ENCODE measurements at regions not wholly inside any gene's neighbourhood (a gene's known extent, or its start where the extent isn't known, plus 50 kb on each side); places are given as distances from the start of the nearest gene placed in this dataset.

DNA sequence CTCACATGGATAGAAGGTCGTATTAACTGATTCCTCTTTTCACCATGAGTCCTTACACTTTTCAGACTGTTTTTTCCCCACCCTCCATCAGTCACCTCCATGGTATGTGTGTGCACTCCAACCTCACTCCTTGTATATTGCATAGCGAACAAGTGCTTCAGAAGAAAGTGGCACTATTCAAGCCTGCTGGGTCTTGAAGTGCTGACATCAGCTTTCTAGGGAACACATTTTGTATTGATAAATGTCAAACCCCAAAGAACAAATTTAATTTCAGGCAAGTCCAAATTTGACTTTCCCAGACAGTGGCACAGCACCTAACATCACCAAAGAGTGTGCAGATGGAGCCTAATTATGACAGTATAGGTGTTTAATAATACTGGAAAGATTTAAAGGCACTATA lies 617.4 kb upstream of the STXBP6 start:
- TF ChIP-seq, protein P1, sequence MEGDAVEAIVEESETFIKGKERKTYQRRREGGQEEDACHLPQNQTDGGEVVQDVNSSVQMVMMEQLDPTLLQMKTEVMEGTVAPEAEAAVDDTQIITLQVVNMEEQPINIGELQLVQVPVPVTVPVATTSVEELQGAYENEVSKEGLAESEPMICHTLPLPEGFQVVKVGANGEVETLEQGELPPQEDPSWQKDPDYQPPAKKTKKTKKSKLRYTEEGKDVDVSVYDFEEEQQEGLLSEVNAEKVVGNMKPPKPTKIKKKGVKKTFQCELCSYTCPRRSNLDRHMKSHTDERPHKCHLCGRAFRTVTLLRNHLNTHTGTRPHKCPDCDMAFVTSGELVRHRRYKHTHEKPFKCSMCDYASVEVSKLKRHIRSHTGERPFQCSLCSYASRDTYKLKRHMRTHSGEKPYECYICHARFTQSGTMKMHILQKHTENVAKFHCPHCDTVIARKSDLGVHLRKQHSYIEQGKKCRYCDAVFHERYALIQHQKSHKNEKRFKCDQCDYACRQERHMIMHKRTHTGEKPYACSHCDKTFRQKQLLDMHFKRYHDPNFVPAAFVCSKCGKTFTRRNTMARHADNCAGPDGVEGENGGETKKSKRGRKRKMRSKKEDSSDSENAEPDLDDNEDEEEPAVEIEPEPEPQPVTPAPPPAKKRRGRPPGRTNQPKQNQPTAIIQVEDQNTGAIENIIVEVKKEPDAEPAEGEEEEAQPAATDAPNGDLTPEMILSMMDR (IDR thresholded peaks at IDR 0.05) = no peak
- no peak for TF ChIP-seq POLR2A (IDR thresholded peaks at IDR 0.05)

All from lower leg skin (tissue), 3 donors.